ENCODE measurements at regions not wholly inside any gene's neighbourhood (a gene's known extent, or its start where the extent isn't known, plus 50 kb on each side); places are given as distances from the start of the nearest gene placed in this dataset.

GRCh38 chr3:87361271-87361670, 84.9 kb upstream of the POU1F1 start:
- Histone ChIP-seq H3K9ac (ENCODE audit: low read depth, low read length) (no peak overlapping the region), H3K4me2 (ENCODE audit: insufficient read depth, low read length) (no peak overlapping the region), H2AFZ (ENCODE audit: low read depth, low read length) (no peak overlapping the region), H3K4me1 (ENCODE audit: insufficient read depth, low read length) (no peaks in the 10 kb centered on the region), H3K4me3 (ENCODE audit: low read depth in 1 of 2, low read length in 2 of 2) (no peak overlapping the region), H3K27me3 (ENCODE audit: insufficient read depth, low read length, poor library complexity) (no peaks in the 10 kb centered on the region), H3K27ac (ENCODE audit: low read length) (no peak overlapping the region), H4K20me1 (ENCODE audit: insufficient read depth, low read length) (no peaks in the 10 kb centered on the region), H3K36me3 (ENCODE audit: insufficient read depth, low read length) (no peaks in the 10 kb centered on the region), H3K9me3 (ENCODE audit: insufficient read depth, low read length, severe bottlenecking) (no peaks in the 10 kb centered on the region), H3K79me2 (ENCODE audit: insufficient read depth, low read length) (no peaks in the 10 kb centered on the region)
- ATAC-seq (ENCODE audit: insufficient read depth, low read depth) (no peak), DNase-seq (no peak)
- no peak for TF ChIP-seq CTCF (IDR thresholded peaks at IDR 0.05; ENCODE audit: borderline replicate concordance, extremely low read depth, low read length, poor library complexity, severe bottlenecking)
- no peak for TF ChIP-seq EZH2 (IDR thresholded peaks at IDR 0.05; ENCODE audit: borderline replicate concordance, low read depth, low read length, severe bottlenecking)

GRCh38 chr3:87359826-87360225, 83.4 kb upstream of the POU1F1 start:
- H3K4me3 ChIP-seq (ENCODE audit: low read depth in 1 of 2, low read length in 2 of 2) = no peak overlapping the region
- H3K36me3 ChIP-seq (ENCODE audit: insufficient read depth, low read length) = no peaks in the 10 kb centered on the region
- TF ChIP-seq CTCF (IDR thresholded peaks at IDR 0.05; ENCODE audit: borderline replicate concordance, extremely low read depth, low read length, poor library complexity, severe bottlenecking) (no peak), EZH2 (IDR thresholded peaks at IDR 0.05; ENCODE audit: borderline replicate concordance, low read depth, low read length, severe bottlenecking) (no peak)
- no peaks in the 10 kb centered on the region for H3K9me3 ChIP-seq (ENCODE audit: insufficient read depth, low read length, severe bottlenecking)
- H3K4me1 ChIP-seq (ENCODE audit: insufficient read depth, low read length) = no peaks in the 10 kb centered on the region
- H2AFZ ChIP-seq (ENCODE audit: low read depth, low read length) = no peak overlapping the region
- no peaks in the 10 kb centered on the region for H4K20me1 ChIP-seq (ENCODE audit: insufficient read depth, low read length)
- H3K4me2 ChIP-seq (ENCODE audit: insufficient read depth, low read length) = no peak overlapping the region
- H3K27ac ChIP-seq (ENCODE audit: low read length) = no peak overlapping the region
- no peak for DNase-seq
- no peaks in the 10 kb centered on the region for H3K79me2 ChIP-seq (ENCODE audit: insufficient read depth, low read length)
- no peaks in the 10 kb centered on the region for H3K27me3 ChIP-seq (ENCODE audit: insufficient read depth, low read length, poor library complexity)
- ATAC-seq (ENCODE audit: insufficient read depth, low read depth) = no peak
- no peak overlapping the region for H3K9ac ChIP-seq (ENCODE audit: low read depth, low read length)

GRCh38 chr3:87359025-87359424, 82.6 kb upstream of the POU1F1 start:
- H3K9ac ChIP-seq (ENCODE audit: low read depth, low read length) = no peak overlapping the region
- H3K9me3 ChIP-seq (ENCODE audit: insufficient read depth, low read length, severe bottlenecking) = no peaks in the 10 kb centered on the region
- H3K4me1 ChIP-seq (ENCODE audit: insufficient read depth, low read length) = no peaks in the 10 kb centered on the region
- no peak for DNase-seq
- no peaks in the 10 kb centered on the region for H4K20me1 ChIP-seq (ENCODE audit: insufficient read depth, low read length)
- no peak overlapping the region for H3K27ac ChIP-seq (ENCODE audit: low read length)
- H3K27me3 ChIP-seq (ENCODE audit: insufficient read depth, low read length, poor library complexity) = no peaks in the 10 kb centered on the region
- no peak overlapping the region for H3K4me3 ChIP-seq (ENCODE audit: low read depth in 1 of 2, low read length in 2 of 2)
- no peaks in the 10 kb centered on the region for H3K79me2 ChIP-seq (ENCODE audit: insufficient read depth, low read length)
- TF ChIP-seq EZH2 (IDR thresholded peaks at IDR 0.05; ENCODE audit: borderline replicate concordance, low read depth, low read length, severe bottlenecking) (no peak), CTCF (IDR thresholded peaks at IDR 0.05; ENCODE audit: borderline replicate concordance, extremely low read depth, low read length, poor library complexity, severe bottlenecking) (no peak)
- no peak overlapping the region for H3K4me2 ChIP-seq (ENCODE audit: insufficient read depth, low read length)
- no peaks in the 10 kb centered on the region for H3K36me3 ChIP-seq (ENCODE audit: insufficient read depth, low read length)
- H2AFZ ChIP-seq (ENCODE audit: low read depth, low read length) = no peak overlapping the region
- ATAC-seq (ENCODE audit: insufficient read depth, low read depth) = no peak

- Histone ChIP-seq H3K4me2 (ENCODE audit: insufficient read depth, low read length) (no peak overlapping the region), H3K9ac (ENCODE audit: low read depth, low read length) (no peak overlapping the region), H3K36me3 (ENCODE audit: insufficient read depth, low read length) (no peaks in the 10 kb centered on the region), H3K27me3 (ENCODE audit: insufficient read depth, low read length, poor library complexity) (no peaks in the 10 kb centered on the region), H3K9me3 (ENCODE audit: insufficient read depth, low read length, severe bottlenecking) (no peaks in the 10 kb centered on the region), H2AFZ (ENCODE audit: low read depth, low read length) (no peak overlapping the region), H3K79me2 (ENCODE audit: insufficient read depth, low read length) (no peaks in the 10 kb centered on the region), H3K4me3 (ENCODE audit: low read depth in 1 of 2, low read length in 2 of 2) (no peak overlapping the region), H3K4me1 (ENCODE audit: insufficient read depth, low read length) (no peaks in the 10 kb centered on the region), H3K27ac (ENCODE audit: low read length) (no peak overlapping the region), H4K20me1 (ENCODE audit: insufficient read depth, low read length) (no peaks in the 10 kb centered on the region)
- ATAC-seq (ENCODE audit: insufficient read depth, low read depth) (no peak), DNase-seq (no peak)
- TF ChIP-seq CTCF (IDR thresholded peaks at IDR 0.05; ENCODE audit: borderline replicate concordance, extremely low read depth, low read length, poor library complexity, severe bottlenecking) (no peak), EZH2 (IDR thresholded peaks at IDR 0.05; ENCODE audit: borderline replicate concordance, low read depth, low read length, severe bottlenecking) (no peak)
These were observed 81.7 kb upstream of the POU1F1 start for GRCh38 chr3:87358066-87358465.

All from DND-41 (cell line).